GM23338 (cell line): ENCODE measurements at regions not wholly inside any gene's neighbourhood (a gene's known extent, or its start where the extent isn't known, plus 50 kb on each side); places are given as distances from the start of the nearest gene placed in this dataset.

Experiments used
- ATAC-seq: fragments of 200-7000 bp; cut with Tn5 transposase; 3 replicates; pipeline ENCODE4 v1.9.1; 2020
- DNase-seq: peaks from one replicate; pipeline ENCODE4 v3.0.0-alpha.2; 2015; ENCODE audit warnings: low spot score
- H2AFZ ChIP-seq: fragments of 200-600 bp; sonication (generic); 2 replicates; pipeline ENCODE4 v1.8.0; 2016; ENCODE audit warnings: antibody characterized with exemption, mild to moderate bottlenecking, moderate library complexity
- H3F3A ChIP-seq: fragments of 200-600 bp; sonication (generic); replicated peaks from 2 replicates; pipeline ENCODE4 v1.8.0; 2017; ENCODE audit warnings: antibody characterized with exemption, mixed run types, low read depth
- H3K27ac ChIP-seq: fragments of 200-600 bp; sonication (generic); 2 replicates; pipeline ENCODE4 v1.6.1; 2016; ENCODE audit warnings: low read depth
- H3K27me3 ChIP-seq: fragments of 200-600 bp; sonication (generic); 2 replicates; pipeline ENCODE4 v1.8.0; 2016; ENCODE audit warnings: mild to moderate bottlenecking, mixed run types, moderate library complexity; ENCODE audit not compliant: insufficient read depth
- H3K36me3 ChIP-seq: fragments of 200-600 bp; sonication (generic); 2 replicates; pipeline ENCODE4 v1.8.0; 2016; ENCODE audit warnings: mild to moderate bottlenecking; ENCODE audit not compliant: insufficient read depth
- H3K4me1 ChIP-seq: fragments of 200-600 bp; sonication (generic); 2 replicates; pipeline ENCODE4 v1.8.0; 2016; ENCODE audit warnings: mild to moderate bottlenecking, moderate library complexity; ENCODE audit not compliant: insufficient read depth
- H3K4me2 ChIP-seq: fragments of 200-600 bp; sonication (generic); 2 replicates; pipeline ENCODE4 v1.7.1; 2017; ENCODE audit warnings: mixed run types
- H3K4me3 ChIP-seq: fragments of 200-600 bp; sonication (generic); 2 replicates; pipeline ENCODE4 v1.6.1; 2016; ENCODE audit warnings: mixed run types
- H3K79me2 ChIP-seq: fragments of 200-600 bp; sonication (generic); replicated peaks from 2 replicates; pipeline ENCODE4 v1.8.0; 2017; ENCODE audit warnings: mild to moderate bottlenecking; ENCODE audit not compliant: insufficient read depth
- H3K9me2 ChIP-seq: fragments of 200-600 bp; sonication (generic); 2 replicates; pipeline ENCODE4 v1.8.0; 2017; ENCODE audit not compliant: insufficient read depth
- H4K20me1 ChIP-seq: fragments of 200-600 bp; sonication (generic); replicated peaks from 2 replicates; pipeline ENCODE4 v1.8.0; 2017; ENCODE audit warnings: mild to moderate bottlenecking; ENCODE audit not compliant: insufficient read depth
- H3K27ac Mint-ChIP-seq: 2 replicates; pipeline ENCODE4 v1.8.0; 2020; ENCODE audit warnings: inconsistent platforms, mild to moderate bottlenecking, moderate library complexity, mixed read lengths
- H3K27me3 Mint-ChIP-seq: 3 replicates; pipeline ENCODE4 v1.8.0; 2022; ENCODE audit warnings: low read depth, mild to moderate bottlenecking, moderate library complexity, mixed read lengths, inconsistent platforms; ENCODE audit not compliant: insufficient read depth, poor library complexity
- H3K36me3 Mint-ChIP-seq: 3 replicates; pipeline ENCODE4 v1.8.0; 2021; ENCODE audit warnings: low read depth, mild to moderate bottlenecking, inconsistent platforms, moderate library complexity, mixed read lengths
- H3K4me1 Mint-ChIP-seq: 3 replicates; pipeline ENCODE4 v1.8.0; 2020; ENCODE audit warnings: mild to moderate bottlenecking, inconsistent platforms, mixed read lengths
- H3K4me3 Mint-ChIP-seq: 3 replicates; pipeline ENCODE4 v1.8.0; 2021; ENCODE audit warnings: moderate library complexity, mild to moderate bottlenecking, inconsistent platforms, mixed read lengths
- H3K9me3 Mint-ChIP-seq: 3 replicates; pipeline ENCODE4 v1.8.0; 2020; ENCODE audit warnings: moderate library complexity, mild to moderate bottlenecking, inconsistent platforms, mixed read lengths
- CREB1 ChIP-seq: fragments of 250-450 bp; sonication (Bioruptor Pico); IDR thresholded peaks from 2 replicates; pipeline ENCODE4 v1.5.0; 2020; ENCODE audit warnings: low read depth, mild to moderate bottlenecking, moderate library complexity
- NANOG ChIP-seq: IDR thresholded peaks from 2 replicates; pipeline ENCODE4 v1.6.1; 2016; ENCODE audit warnings: antibody characterized with exemption, borderline replicate concordance
- TF ChIP-seq, protein P1 (sequence below): IDR thresholded peaks from one replicate; pipeline ENCODE4 v1.6.1; 2018; ENCODE audit warnings: antibody characterized with exemption; ENCODE audit not compliant: unreplicated experiment
- TF ChIP-seq, protein P2 (sequence below): fragments of 250-450 bp; sonication (Bioruptor Pico); IDR thresholded peaks from 2 replicates; pipeline ENCODE4 v1.5.0; 2020; ENCODE audit warnings: mild to moderate bottlenecking, moderate library complexity
- TF ChIP-seq, protein P3 (sequence below): IDR thresholded peaks from 2 replicates; pipeline ENCODE4 v1.6.1; 2016; ENCODE audit warnings: antibody characterized with exemption

DNA sequence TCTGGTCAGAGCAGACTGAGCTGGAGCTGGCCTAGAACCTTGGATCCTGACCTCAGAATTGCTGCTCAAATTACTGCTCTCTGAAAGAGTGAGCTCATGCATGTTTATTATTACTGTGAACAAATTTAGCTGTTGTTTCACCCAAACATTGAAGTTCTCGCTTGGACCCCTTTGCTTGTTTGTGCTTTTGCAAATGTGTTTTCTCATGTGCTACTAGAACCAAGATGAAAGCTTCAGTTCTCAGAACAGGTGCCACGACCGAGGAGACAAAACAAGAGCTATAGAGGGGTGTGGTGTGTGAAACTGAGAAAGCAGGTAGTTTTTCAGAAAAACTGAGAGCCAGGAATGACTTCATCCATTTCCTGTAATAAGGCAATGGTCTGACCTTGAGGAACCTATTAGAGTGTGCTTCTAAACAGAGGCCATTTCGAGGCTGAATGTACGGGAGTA, 50.0 kb upstream of the ESR1 start:
- H3F3A ChIP-seq, result no peaks in the 10 kb centered on the region
- H3K9me3 Mint-ChIP-seq, result no peaks in the 10 kb centered on the region
- DNase-seq, result no peak
- H3K4me2 ChIP-seq, result no peak overlapping the region
- no peak for ATAC-seq
- no peak overlapping the region for H3K4me3 Mint-ChIP-seq
- H3K27ac Mint-ChIP-seq, result no peak overlapping the region
- no peaks in the 10 kb centered on the region for H3K27me3 ChIP-seq
- H2AFZ ChIP-seq, result no peak overlapping the region
- no peaks in the 10 kb centered on the region for H3K36me3 Mint-ChIP-seq
- no peaks in the 10 kb centered on the region for H4K20me1 ChIP-seq
- H3K4me1 ChIP-seq, result no peaks in the 10 kb centered on the region
- no peaks in the 10 kb centered on the region for H3K27me3 Mint-ChIP-seq
- no peaks in the 10 kb centered on the region for H3K36me3 ChIP-seq
- H3K79me2 ChIP-seq, result no peaks in the 10 kb centered on the region
- H3K4me1 Mint-ChIP-seq, result no peaks in the 10 kb centered on the region
- no peak overlapping the region for H3K27ac ChIP-seq
- TF ChIP-seq, protein P1, sequence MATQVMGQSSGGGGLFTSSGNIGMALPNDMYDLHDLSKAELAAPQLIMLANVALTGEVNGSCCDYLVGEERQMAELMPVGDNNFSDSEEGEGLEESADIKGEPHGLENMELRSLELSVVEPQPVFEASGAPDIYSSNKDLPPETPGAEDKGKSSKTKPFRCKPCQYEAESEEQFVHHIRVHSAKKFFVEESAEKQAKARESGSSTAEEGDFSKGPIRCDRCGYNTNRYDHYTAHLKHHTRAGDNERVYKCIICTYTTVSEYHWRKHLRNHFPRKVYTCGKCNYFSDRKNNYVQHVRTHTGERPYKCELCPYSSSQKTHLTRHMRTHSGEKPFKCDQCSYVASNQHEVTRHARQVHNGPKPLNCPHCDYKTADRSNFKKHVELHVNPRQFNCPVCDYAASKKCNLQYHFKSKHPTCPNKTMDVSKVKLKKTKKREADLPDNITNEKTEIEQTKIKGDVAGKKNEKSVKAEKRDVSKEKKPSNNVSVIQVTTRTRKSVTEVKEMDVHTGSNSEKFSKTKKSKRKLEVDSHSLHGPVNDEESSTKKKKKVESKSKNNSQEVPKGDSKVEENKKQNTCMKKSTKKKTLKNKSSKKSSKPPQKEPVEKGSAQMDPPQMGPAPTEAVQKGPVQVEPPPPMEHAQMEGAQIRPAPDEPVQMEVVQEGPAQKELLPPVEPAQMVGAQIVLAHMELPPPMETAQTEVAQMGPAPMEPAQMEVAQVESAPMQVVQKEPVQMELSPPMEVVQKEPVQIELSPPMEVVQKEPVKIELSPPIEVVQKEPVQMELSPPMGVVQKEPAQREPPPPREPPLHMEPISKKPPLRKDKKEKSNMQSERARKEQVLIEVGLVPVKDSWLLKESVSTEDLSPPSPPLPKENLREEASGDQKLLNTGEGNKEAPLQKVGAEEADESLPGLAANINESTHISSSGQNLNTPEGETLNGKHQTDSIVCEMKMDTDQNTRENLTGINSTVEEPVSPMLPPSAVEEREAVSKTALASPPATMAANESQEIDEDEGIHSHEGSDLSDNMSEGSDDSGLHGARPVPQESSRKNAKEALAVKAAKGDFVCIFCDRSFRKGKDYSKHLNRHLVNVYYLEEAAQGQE, result no peak
- TF ChIP-seq NANOG (no peak), CREB1 (CRISPR knock-in tag) (no peak)
- TF ChIP-seq, protein P2, sequence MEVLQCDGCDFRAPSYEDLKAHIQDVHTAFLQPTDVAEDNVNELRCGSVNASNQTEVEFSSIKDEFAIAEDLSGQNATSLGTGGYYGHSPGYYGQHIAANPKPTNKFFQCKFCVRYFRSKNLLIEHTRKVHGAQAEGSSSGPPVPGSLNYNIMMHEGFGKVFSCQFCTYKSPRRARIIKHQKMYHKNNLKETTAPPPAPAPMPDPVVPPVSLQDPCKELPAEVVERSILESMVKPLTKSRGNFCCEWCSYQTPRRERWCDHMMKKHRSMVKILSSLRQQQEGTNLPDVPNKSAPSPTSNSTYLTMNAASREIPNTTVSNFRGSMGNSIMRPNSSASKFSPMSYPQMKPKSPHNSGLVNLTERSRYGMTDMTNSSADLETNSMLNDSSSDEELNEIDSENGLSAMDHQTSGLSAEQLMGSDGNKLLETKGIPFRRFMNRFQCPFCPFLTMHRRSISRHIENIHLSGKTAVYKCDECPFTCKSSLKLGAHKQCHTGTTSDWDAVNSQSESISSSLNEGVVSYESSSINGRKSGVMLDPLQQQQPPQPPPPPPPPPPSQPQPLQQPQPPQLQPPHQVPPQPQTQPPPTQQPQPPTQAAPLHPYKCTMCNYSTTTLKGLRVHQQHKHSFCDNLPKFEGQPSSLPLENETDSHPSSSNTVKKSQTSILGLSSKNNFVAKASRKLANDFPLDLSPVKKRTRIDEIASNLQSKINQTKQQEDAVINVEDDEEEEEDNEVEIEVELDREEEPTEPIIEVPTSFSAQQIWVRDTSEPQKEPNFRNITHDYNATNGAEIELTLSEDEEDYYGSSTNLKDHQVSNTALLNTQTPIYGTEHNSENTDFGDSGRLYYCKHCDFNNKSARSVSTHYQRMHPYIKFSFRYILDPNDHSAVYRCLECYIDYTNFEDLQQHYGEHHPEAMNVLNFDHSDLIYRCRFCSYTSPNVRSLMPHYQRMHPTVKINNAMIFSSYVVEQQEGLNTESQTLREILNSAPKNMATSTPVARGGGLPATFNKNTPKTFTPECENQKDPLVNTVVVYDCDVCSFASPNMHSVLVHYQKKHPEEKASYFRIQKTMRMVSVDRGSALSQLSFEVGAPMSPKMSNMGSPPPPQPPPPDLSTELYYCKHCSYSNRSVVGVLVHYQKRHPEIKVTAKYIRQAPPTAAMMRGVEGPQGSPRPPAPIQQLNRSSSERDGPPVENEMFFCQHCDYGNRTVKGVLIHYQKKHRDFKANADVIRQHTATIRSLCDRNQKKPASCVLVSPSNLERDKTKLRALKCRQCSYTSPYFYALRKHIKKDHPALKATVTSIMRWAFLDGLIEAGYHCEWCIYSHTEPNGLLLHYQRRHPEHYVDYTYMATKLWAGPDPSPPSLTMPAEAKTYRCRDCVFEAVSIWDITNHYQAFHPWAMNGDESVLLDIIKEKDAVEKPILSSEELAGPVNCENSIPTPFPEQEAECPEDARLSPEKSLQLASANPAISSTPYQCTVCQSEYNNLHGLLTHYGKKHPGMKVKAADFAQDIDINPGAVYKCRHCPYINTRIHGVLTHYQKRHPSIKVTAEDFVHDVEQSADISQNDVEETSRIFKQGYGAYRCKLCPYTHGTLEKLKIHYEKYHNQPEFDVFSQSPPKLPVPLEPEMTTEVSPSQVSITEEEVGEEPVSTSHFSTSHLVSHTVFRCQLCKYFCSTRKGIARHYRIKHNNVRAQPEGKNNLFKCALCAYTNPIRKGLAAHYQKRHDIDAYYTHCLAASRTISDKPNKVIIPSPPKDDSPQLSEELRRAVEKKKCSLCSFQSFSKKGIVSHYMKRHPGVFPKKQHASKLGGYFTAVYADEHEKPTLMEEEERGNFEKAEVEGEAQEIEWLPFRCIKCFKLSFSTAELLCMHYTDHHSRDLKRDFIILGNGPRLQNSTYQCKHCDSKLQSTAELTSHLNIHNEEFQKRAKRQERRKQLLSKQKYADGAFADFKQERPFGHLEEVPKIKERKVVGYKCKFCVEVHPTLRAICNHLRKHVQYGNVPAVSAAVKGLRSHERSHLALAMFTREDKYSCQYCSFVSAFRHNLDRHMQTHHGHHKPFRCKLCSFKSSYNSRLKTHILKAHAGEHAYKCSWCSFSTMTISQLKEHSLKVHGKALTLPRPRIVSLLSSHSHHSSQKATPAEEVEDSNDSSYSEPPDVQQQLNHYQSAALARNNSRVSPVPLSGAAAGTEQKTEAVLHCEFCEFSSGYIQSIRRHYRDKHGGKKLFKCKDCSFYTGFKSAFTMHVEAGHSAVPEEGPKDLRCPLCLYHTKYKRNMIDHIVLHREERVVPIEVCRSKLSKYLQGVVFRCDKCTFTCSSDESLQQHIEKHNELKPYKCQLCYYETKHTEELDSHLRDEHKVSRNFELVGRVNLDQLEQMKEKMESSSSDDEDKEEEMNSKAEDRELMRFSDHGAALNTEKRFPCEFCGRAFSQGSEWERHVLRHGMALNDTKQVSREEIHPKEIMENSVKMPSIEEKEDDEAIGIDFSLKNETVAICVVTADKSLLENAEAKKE (CRISPR knock-in tag), result no peak
- TF ChIP-seq, protein P3, sequence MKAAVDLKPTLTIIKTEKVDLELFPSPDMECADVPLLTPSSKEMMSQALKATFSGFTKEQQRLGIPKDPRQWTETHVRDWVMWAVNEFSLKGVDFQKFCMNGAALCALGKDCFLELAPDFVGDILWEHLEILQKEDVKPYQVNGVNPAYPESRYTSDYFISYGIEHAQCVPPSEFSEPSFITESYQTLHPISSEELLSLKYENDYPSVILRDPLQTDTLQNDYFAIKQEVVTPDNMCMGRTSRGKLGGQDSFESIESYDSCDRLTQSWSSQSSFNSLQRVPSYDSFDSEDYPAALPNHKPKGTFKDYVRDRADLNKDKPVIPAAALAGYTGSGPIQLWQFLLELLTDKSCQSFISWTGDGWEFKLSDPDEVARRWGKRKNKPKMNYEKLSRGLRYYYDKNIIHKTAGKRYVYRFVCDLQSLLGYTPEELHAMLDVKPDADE, result no peak
- H3K4me3 ChIP-seq, result no peak overlapping the region
- peaks cover 3% of the 10 kb centered on the region; the same call in 1 of the 2 replicates for H3K9me2 ChIP-seq
